PC-3 (cell line): ENCODE measurements at regions not wholly inside any gene's neighbourhood (a gene's known extent, or its start where the extent isn't known, plus 50 kb on each side); places are given as distances from the start of the nearest gene placed in this dataset.

Experiments
- ATAC-seq: fragments of 200-7000 bp; cut with Tn5 transposase; 2 replicates; pipeline ENCODE4 v1.9.1; 2020; ENCODE audit warnings: mild to moderate bottlenecking, moderate library complexity
- BruUV-seq: library from RNA; stranded (reverse); fragments of 400-500 nt; replicated peaks from 2 replicates; lab custom pipeline; 2021; lab: Mats Ljungman, UMichigan
- CTCF ChIA-PET: fragments of 300-600 bp; sonication (Branson Sonifier 250); formaldehyde crosslinking; loops from one replicate; lab custom pipeline; 2022; ENCODE audit warnings: antibody characterized with exemption; lab: Charles Lee
- POLR2A ChIA-PET: fragments of 300-600 bp; sonication (Branson Sonifier 250); formaldehyde crosslinking; loops from one replicate; lab custom pipeline; 2022; ENCODE audit warnings: antibody characterized with exemption; ENCODE audit not compliant: unreplicated experiment; lab: Charles Lee
- DNase-seq: peaks from one replicate; pipeline ENCODE4 v3.0.0-alpha.2; 2015
- H2AFZ ChIP-seq: fragments of 300-600 bp; sonication (generic); 2 replicates; pipeline ENCODE4 v1.6.0; 2016; ENCODE audit warnings: antibody characterized with exemption, low read length
- H3F3A ChIP-seq: fragments of 300-600 bp; sonication (generic); one replicate; pipeline ENCODE4 v1.6.0; 2017; ENCODE audit warnings: antibody characterized with exemption, low read length, control low read depth, mild to moderate bottlenecking; ENCODE audit not compliant: unreplicated experiment
- H3K27ac ChIP-seq: fragments of 300-600 bp; sonication (generic); 2 replicates; pipeline ENCODE4 v1.5.1; 2016; ENCODE audit warnings: mild to moderate bottlenecking, low read length
- H3K27me3 ChIP-seq: fragments of 300-600 bp; sonication (generic); 2 replicates; pipeline ENCODE4 v1.6.1; 2016; ENCODE audit warnings: low read length, mixed read lengths
- H3K36me3 ChIP-seq: fragments of 300-600 bp; sonication (generic); 2 replicates; pipeline ENCODE4 v1.6.1; 2016; ENCODE audit warnings: low read depth, mixed run types, low read length, mixed read lengths
- H3K4me1 ChIP-seq: fragments of 300-600 bp; sonication (generic); 2 replicates; pipeline ENCODE4 v1.5.1; 2016; ENCODE audit warnings: low read length; ENCODE audit not compliant: insufficient read depth
- H3K4me2 ChIP-seq: fragments of 300-600 bp; sonication (generic); 2 replicates; pipeline ENCODE4 v1.6.0; 2016; ENCODE audit warnings: low read length
- H3K4me3 ChIP-seq: fragments of 300-600 bp; sonication (generic); 2 replicates; pipeline ENCODE4 v1.5.1; 2016; ENCODE audit warnings: mild to moderate bottlenecking, low read length, mixed read lengths
- H3K79me2 ChIP-seq: fragments of 300-600 bp; sonication (generic); 2 replicates; pipeline ENCODE4 v1.6.1; 2017; ENCODE audit warnings: low read length, mixed read lengths
- H3K9ac ChIP-seq: fragments of 300-600 bp; sonication (generic); 2 replicates; pipeline ENCODE4 v1.6.0; 2016; ENCODE audit warnings: mild to moderate bottlenecking, low read length
- H3K9me2 ChIP-seq: fragments of 300-600 bp; sonication (generic); replicated peaks from 2 replicates; pipeline ENCODE4 v1.6.1; 2016; ENCODE audit warnings: mixed run types, low read length, mixed read lengths
- H3K9me3 ChIP-seq: fragments of 300-600 bp; sonication (generic); 2 replicates; pipeline ENCODE4 v1.6.1; 2016; ENCODE audit warnings: low read length, mixed read lengths
- H4K20me1 ChIP-seq: fragments of 300-600 bp; sonication (generic); 2 replicates; pipeline ENCODE4 v1.6.1; 2016; ENCODE audit warnings: low read length, mixed read lengths
- EZH2 ChIP-seq: fragments of 300-600 bp; sonication (generic); IDR thresholded peaks from one replicate; pipeline ENCODE4 v1.6.1; 2017; ENCODE audit warnings: antibody characterized with exemption, mild to moderate bottlenecking, low read length; ENCODE audit not compliant: unreplicated experiment
- EZH2phosphoT487 ChIP-seq: fragments of 300-600 bp; sonication (generic); IDR thresholded peaks from 2 replicates; pipeline ENCODE4 v1.6.1; 2018; ENCODE audit warnings: mild to moderate bottlenecking, antibody characterized with exemption, low read length, borderline replicate concordance
- intact Hi-C: fragments of 100-400 bp; cut with micrococcal nuclease; formaldehyde crosslinking; loops from 2 replicates; pipeline ENCODE4 v1.9.0; 2023
- TF ChIP-seq, protein P1 (sequence below): fragments of 300-600 bp; sonication (generic); conservative IDR thresholded peaks from 2 replicates; pipeline ENCODE4 v1.5.1; 2017; ENCODE audit warnings: antibody characterized with exemption, low read depth, mild to moderate bottlenecking, low read length

DNA sequence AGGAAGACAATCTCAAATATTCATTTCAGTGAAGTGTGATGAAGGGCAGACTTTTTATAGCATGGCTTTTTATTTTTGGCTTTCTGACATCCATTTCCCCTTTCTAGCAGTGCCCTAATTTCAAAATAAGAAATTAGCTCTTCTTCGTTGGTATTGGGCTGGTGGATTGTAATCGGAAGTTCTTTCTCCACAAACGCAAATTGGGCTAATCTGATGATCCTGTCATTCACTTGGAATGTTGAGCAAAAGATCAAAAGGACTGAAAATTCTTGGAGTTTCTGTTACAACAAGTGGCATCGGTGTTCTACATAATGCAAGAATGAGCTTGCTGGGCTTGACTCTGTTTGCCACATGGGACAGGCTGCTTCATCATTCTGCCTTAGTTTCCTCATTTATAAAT is 1182.8 kb downstream of the FLRT2 start:
- no peaks in the 10 kb centered on the region for H3K79me2 ChIP-seq
- no peaks in the 10 kb centered on the region for H3K36me3 ChIP-seq
- BruUV-seq: no TSS peak
- H2AFZ ChIP-seq: no peak overlapping the region
- ATAC-seq (no peak), DNase-seq (no peak)
- no peak overlapping the region for H3K9ac ChIP-seq
- POLR2A ChIA-PET: no interaction called here
- H3K4me2 ChIP-seq: no peak overlapping the region
- intact Hi-C loops: no loop called here
- CTCF ChIA-PET: no interaction called here
- no peak overlapping the region for H3K4me3 ChIP-seq
- H3K27ac ChIP-seq: no peak overlapping the region
- no peaks in the 10 kb centered on the region for H3K4me1 ChIP-seq
- H4K20me1 ChIP-seq: no peaks in the 10 kb centered on the region
- H3K9me3 ChIP-seq: peaks cover 11% of the 10 kb centered on the region; the same call in 1 of the 2 replicates
- H3F3A ChIP-seq: no peaks in the 10 kb centered on the region
- no peaks in the 10 kb centered on the region for H3K9me2 ChIP-seq
- no peaks in the 10 kb centered on the region for H3K27me3 ChIP-seq
- TF ChIP-seq, protein P1, sequence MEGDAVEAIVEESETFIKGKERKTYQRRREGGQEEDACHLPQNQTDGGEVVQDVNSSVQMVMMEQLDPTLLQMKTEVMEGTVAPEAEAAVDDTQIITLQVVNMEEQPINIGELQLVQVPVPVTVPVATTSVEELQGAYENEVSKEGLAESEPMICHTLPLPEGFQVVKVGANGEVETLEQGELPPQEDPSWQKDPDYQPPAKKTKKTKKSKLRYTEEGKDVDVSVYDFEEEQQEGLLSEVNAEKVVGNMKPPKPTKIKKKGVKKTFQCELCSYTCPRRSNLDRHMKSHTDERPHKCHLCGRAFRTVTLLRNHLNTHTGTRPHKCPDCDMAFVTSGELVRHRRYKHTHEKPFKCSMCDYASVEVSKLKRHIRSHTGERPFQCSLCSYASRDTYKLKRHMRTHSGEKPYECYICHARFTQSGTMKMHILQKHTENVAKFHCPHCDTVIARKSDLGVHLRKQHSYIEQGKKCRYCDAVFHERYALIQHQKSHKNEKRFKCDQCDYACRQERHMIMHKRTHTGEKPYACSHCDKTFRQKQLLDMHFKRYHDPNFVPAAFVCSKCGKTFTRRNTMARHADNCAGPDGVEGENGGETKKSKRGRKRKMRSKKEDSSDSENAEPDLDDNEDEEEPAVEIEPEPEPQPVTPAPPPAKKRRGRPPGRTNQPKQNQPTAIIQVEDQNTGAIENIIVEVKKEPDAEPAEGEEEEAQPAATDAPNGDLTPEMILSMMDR: no peak
- TF ChIP-seq EZH2phosphoT487 (no peak), EZH2 (no peak)

DNA sequence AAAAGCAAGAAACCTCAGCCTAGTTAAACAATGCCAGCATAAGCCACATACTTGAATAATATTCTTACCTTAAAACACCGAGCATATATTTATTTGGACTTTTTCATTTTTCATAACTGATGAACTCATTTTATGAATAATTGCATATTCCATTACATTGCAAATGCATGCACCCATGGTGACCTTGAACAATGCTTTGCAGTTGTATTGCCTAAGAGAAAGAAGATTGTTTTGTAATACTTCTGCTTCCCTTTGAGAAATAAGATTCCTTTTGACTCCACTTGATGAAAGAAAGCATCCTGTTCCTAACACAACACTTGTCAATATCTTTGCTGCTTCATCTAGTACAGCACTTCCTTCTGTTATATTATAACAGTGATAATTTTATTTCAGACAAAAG is 1182.2 kb downstream of the FLRT2 start:
- Histone ChIP-seq H3K4me3 (no peak overlapping the region), H2AFZ (no peak overlapping the region), H3K4me2 (no peak overlapping the region), H3K9ac (no peak overlapping the region), H3K4me1 (no peaks in the 10 kb centered on the region), H3K9me2 (no peaks in the 10 kb centered on the region), H3K9me3 (peaks cover 8% of the 10 kb centered on the region; the same call in 1 of the 2 replicates), H3K36me3 (no peaks in the 10 kb centered on the region), H3K79me2 (no peaks in the 10 kb centered on the region), H4K20me1 (no peaks in the 10 kb centered on the region), H3K27ac (no peak overlapping the region), H3K27me3 (no peaks in the 10 kb centered on the region), H3F3A (no peaks in the 10 kb centered on the region)
- BruUV-seq: no TSS peak
- ChIA-PET POLR2A (no interaction called here), CTCF (no interaction called here)
- TF ChIP-seq, protein P1: no peak
- TF ChIP-seq EZH2 (no peak), EZH2phosphoT487 (no peak)
- no peak for DNase-seq
- intact Hi-C loops: no loop called here
- ATAC-seq: no peak

DNA sequence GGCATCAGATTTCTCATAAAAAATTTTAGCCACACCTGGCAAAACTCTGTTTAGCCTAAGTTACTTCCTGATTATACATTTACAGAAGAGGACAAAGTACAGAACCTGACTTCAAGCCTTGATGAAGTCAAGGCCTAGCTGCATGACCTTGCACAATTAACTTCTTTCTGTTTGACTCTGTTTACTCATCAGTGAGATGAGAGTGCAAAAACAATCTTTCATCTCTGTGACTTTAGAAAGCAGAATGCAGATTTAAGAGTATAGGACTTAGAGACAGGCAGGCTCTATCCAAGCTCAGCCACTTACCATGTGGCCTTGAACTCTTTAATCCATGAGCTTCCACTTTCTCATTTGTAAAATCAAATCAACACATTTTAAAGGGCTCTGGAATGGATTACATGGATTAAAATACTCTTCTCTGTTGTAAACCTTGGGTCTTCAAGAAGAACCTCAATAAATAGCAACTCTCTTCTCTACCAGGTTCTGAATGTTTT is 1178.9 kb downstream of the FLRT2 start:
- ATAC-seq (no peak), DNase-seq (no peak)
- no TSS peak for BruUV-seq
- Histone ChIP-seq H3K4me2 (no peak overlapping the region), H3K9ac (no peak overlapping the region), H3K4me1 (no peaks in the 10 kb centered on the region), H3K4me3 (no peak overlapping the region), H3K27me3 (no peaks in the 10 kb centered on the region), H3K27ac (no peak overlapping the region), H3F3A (no peaks in the 10 kb centered on the region), H3K36me3 (no peaks in the 10 kb centered on the region), H3K9me2 (no peaks in the 10 kb centered on the region), H2AFZ (no peak overlapping the region), H3K79me2 (no peaks in the 10 kb centered on the region), H4K20me1 (no peaks in the 10 kb centered on the region), H3K9me3 (no peaks in the 10 kb centered on the region)
- ChIA-PET CTCF (no interaction called here), POLR2A (no interaction called here)
- intact Hi-C loops: no loop called here
- no peak for TF ChIP-seq EZH2phosphoT487
- TF ChIP-seq, protein P1: no peak
- no peak for TF ChIP-seq EZH2
